ENCODE measurements at regions not wholly inside any gene's neighbourhood (a gene's known extent, or its start where the extent isn't known, plus 50 kb on each side); places are given as distances from the start of the nearest gene placed in this dataset.

GRCh38 chr1:87872189-87872588 lies 543.5 kb downstream of the LMO4 start:
- no peak for TF ChIP-seq ZFP30 (CRISPR knock-in tag; IDR thresholded peaks at IDR 0.05)
- no peak for TF ChIP-seq SNAI2 (CRISPR knock-in tag; IDR thresholded peaks at IDR 0.05)
- no peak for TF ChIP-seq GLIS3 (CRISPR knock-in tag; IDR thresholded peaks at IDR 0.05)
- TF ChIP-seq ARNTL (CRISPR knock-in tag; IDR thresholded peaks at IDR 0.05; ENCODE audit: borderline replicate concordance, low read depth): no peak
- no peak for TF ChIP-seq ISL1 (CRISPR knock-in tag; IDR thresholded peaks at IDR 0.05)
